ENCODE measurements at regions not wholly inside any gene's neighbourhood (a gene's known extent, or its start where the extent isn't known, plus 50 kb on each side); places are given as distances from the start of the nearest gene placed in this dataset.
"Not testable (repeated sequence)": the region's sequence is repeated elsewhere in the genome, so short reads cannot be mapped to it uniquely, and the experiment has no call there.

DNA sequence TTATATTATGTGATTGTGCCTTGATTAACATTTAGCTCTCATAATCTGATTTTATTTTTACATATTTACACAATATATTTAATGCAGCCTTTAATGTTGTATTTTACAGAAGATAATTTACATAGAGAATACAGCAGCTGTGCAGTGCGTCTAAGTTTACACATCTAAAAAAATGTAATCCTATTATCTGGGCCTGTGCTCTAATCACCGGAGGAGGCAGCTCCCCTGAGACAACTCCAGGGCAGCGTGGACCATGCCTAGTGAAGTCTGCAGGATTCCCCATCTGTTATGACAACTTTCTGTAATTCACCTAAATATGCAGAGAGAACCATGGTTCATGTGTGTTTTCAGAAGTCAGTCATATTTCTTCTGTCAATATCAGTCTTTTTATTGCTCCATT is 1149.3 kb downstream of the TMEM121 start:
- not testable (repeated sequence) for TF ChIP-seq YY1 (IDR thresholded peaks at IDR 0.05; ENCODE audit: insufficient read depth, insufficient read length); ZNF274 (IDR thresholded peaks at IDR 0.05; ENCODE audit: low read depth, low read length)

Data from NT2/D1 (cell line).